GM03348 (cell line): ENCODE measurements at regions not wholly inside any gene's neighbourhood (a gene's known extent, or its start where the extent isn't known, plus 50 kb on each side); places are given as distances from the start of the nearest gene placed in this dataset.
"Not testable (repeated sequence)": the region's sequence is repeated elsewhere in the genome, so short reads cannot be mapped to it uniquely, and the experiment has no call there.

Experiments
- DNase-seq: peaks from one replicate; pipeline ENCODE4 v3.0.0; 2012; ENCODE audit warnings: low spot score

DNA sequence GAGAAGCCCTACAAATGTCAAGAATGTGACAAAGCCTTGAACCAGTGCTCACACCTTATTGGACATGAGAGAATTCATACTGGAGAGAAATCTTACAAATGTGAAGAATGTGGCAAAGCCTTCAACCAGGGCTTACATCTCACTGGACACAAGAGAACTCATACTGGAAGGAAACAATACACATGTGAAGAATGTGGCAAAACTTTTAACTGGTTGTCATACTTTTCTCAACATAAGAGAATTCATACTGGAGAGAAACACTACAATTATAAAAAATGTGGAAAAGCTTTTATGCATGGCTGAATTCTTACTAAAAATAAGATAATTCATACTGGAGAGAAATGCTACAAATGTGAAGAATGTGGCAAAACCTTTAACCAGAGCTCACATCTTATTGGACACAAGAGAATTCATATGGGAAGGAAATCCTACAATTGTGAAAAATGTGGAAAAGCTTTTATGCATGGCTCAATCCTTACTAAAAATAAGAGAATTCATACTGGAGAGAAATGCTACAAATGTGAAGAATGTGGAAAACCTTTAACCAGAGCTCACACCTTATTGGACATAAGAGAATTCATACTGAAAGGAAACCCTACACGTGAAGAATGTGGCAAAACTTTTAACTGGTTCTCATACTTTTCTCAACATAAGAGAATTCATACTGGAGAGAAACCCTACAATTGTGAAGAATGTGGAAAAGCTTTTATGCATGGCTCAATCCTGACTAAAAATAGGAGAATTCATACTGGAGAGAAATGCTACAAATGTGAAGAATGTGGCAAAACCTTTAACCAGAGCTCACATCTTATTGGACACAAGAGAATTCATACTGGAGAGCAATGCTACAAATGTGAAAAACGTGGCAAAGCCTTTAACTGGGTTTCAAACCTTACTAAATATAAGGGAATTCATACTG lies 350.6 kb upstream of the NUPR2 start:
- DNase-seq: not testable (repeated sequence)

DNA sequence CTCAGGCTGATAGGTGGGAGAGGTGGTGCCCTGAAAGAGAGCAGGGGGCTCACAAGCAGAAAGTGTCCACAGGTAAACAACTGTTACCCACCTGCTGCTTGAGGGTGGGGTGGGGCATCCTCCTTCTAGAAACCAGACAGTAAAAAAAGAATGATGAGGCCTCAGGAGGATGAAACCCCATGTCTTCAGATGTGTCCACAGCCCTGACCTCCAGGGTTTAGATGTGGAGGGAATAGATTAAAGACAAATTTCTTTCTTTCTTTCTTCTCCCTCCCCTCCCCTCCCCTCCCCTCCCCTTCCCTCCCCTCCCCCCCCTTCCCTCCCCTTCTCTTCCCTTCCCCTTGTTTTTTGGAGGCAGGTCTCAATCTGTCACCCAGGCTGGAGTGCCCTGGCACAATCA lies 333.5 kb upstream of the NUPR2 start:
- no peak for DNase-seq

DNA sequence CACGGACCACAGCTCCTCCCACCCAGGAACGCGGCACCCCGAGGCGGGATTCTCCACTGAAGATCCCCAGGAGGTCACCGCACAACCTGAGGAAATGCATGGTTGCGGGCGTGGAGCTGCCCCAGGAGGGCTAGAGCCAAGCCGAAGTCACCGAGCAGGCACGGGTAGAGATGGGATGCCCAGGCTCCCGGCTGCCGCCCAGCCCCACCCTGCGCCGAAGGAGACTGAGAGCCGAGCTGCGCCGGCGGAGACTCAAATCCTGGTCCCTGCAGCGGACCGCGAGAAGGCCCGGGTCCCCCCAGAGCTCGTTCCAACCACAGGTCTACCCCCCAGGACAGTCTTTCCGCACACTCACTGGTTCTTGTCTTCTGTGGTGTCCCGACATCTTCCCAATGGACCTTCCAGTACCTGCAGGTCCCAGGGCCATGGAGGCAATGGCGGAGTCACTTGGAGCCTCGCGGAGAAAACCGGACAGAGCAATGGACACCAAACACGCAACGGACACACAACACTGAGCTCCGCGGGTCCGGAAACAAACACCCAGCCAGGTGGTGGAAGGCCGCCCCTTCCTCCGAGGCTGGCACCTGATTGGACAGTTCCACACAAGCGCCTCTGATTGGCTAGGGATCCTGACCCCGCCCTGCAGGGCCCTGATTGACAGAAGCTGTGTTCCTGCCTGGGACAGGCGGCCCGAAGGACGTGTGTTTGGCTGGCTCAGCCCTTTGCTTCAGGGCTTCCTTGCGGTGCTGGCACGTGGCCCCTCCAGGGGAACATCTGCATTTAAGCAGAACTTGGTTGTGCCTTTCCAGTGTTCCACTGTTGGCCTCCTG lies 331.9 kb upstream of the NUPR2 start:
- DNase-seq: no peak

DNA sequence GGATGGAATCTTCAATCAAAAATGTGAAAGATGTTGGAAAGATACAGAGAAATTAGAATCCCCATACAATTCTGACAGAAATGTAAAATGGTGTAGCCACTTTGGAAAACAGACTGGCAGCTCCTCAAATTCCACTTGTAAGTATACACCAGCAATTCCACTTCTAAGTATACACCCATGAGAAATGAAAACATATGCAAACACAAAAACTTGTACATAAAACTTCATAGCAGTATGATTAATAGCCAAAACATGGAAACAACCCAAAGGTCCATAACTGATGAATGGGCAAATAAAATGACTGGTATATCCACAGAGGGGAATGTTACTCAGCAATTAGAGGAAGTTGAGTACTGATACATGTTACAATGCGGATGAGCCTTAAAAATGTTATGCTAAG lies 304.3 kb upstream of the NUPR2 start:
- DNase-seq: not testable (repeated sequence)

DNA sequence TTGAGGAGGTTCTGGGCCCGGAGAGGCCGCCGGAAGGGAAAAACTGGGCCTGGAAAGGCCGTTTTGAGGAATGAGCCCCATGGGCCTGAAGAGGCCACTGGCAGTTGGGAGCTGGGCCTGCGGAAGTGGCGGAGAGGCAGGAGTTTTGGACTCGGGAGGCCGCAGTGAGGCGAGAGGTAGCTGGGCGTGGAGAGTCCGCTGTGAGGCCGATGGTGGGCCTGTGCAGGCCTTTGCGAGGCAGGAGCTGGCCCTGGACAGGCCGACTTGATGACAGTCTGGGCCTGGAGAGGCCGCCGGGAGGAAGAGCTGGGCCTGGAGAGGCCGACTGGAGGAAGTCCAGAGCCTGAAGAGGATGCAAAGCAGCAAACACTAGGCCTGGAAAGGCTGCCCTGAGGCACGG lies 259.0 kb upstream of the NUPR2 start:
- no peak for DNase-seq

DNA sequence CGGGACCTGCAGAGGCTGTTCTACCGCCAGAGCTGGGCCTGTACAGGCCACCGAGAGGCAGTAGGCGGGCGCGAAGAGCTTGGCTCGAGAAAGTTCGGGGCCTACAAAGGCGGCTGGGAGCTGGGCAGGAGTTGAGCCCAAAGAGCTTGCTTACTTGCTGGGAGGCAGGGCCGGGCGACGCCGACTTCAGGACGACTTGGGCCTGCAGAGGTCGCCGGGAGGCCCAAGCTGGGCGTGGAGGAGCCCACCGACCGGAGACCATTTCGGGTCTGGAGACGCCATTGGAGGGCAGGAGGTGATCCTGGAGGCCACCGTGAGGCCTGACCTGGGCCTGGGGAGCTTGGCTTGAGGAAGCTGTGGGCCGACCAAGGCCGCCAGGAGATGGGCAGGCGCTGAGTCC lies 258.4 kb upstream of the NUPR2 start:
- DNase-seq: not testable (repeated sequence)

DNA sequence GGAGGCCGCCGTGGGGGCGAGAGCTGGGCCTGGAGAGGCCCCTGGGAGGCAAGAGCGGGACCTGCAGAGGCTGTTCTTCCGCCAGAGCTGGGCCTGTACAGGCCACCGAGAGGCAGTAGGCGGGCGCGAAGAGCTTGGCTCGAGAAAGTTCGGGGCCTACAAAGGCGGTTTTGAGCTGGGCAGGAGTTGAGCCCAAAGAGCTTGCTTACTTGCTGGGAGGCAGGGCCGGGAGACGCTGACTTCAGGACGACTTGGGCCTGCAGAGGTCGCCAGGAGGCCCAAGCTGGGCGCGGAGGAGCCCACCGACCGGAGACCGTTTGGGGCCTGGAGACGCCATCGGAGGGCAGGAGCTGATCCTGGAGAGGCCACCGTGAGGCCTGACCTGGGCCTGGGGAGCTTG lies 257.1 kb upstream of the NUPR2 start:
- not testable (repeated sequence) for DNase-seq

DNA sequence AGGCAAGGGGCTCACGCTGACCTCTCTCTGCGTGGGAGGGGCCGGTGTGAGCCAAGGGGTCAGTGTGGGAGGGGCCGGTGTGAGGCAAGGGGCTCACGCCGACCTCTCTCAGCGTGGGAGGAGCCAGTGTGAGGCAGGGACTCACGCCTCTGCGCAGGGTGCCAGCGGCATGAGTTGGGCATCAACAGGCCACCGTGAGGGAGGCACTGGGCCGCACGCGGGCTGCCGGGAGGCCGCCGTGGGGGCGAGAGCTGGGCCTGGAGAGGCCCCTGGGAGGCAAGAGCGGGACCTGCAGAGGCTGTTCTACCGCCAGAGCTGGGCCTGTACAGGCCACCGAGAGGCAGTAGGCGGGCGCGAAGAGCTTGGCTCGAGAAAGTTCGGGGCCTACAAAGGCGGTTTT lies 255.6 kb upstream of the NUPR2 start:
- not testable (repeated sequence) for DNase-seq

DNA sequence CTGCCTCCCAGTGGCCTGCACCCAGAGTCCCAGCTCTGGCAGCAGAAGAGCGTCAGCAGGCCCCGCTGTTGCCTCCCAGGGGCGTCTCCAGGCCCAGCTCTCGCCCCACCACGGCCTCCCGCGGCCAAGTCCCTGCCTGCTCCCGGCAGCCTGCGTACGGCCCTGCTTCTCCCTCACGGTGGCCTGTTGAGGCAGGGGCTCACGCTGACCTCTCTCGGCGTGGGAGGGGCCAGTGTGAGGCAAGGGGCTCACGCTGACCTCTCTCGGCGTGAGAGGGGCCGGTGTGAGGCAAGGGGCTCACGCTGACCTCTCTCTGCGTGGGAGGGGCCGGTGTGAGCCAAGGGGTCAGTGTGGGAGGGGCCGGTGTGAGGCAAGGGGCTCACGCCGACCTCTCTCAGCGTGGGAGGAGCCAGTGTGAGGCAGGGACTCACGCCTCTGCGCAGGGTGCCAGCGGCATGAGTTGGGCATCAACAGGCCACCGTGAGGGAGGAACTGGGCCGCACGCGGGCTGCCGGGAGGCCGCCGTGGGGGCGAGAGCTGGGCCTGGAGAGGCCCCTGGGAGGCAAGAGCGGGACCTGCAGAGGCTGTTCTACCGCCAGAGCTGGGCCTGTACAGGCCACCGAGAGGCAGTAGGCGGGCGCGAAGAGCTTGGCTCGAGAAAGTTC lies 254.1 kb upstream of the NUPR2 start:
- DNase-seq: not testable (repeated sequence)

DNA sequence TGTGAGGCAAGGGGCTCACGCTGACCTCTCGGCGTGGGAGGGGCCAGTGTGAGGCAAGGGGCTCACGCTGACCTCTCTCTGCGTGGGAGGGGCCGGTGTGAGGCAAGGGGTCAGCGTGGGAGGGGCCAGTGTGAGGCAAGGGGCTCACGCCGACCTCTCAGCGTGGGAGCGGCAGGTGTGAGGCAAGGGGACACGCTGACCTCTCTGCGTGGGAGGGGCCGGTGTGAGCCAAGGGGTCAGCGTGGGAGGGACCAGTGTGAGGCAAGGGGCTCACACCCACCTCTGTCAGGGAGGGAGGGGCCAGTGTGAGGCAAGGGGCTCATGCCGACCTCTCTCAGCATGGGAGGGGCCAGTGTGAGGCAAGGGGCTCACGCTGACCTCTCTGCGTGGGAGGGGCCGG lies 251.7 kb upstream of the NUPR2 start:
- not testable (repeated sequence) for DNase-seq

DNA sequence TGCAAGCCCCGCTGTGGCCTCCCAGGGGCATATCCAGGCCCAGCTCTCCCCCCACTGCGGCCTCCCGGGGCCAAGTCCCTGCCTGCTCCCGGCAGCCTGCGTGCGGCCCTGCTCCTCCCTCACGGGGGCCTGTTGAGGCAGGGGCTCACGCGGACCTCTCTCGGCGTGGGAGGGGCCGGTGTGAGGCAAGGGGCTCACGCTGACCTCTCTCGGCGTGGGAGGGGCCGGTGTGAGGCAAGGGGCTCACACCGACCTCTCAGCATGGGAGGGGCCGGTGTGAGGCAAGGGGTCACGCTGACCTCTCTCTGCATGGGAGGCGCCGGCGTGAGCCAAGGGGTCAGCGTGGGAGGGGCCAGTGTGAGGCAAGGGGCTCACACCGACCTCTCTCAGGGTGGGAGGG lies 251.2 kb upstream of the NUPR2 start:
- not testable (repeated sequence) for DNase-seq

DNA sequence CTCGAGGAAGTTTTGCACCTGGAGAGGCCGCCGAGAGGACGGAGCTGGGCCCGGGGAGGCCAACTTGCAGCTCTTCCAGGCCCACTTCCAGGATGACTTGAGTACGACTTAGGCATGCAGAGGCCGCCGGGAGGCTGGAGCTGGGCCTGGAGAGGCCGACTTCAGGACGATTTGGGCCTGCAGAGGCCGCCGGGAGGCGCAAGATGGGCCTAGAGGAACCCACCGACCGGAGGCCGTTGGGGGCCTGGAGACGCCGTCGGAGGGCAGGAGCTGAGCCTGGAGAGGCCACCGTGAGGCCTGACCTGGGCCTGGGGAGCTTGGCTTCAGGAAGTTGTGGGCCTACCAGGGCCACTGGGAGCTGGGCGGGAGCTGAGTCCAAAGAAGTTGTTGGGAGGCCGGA lies 250.5 kb upstream of the NUPR2 start:
- not testable (repeated sequence) for DNase-seq

DNA sequence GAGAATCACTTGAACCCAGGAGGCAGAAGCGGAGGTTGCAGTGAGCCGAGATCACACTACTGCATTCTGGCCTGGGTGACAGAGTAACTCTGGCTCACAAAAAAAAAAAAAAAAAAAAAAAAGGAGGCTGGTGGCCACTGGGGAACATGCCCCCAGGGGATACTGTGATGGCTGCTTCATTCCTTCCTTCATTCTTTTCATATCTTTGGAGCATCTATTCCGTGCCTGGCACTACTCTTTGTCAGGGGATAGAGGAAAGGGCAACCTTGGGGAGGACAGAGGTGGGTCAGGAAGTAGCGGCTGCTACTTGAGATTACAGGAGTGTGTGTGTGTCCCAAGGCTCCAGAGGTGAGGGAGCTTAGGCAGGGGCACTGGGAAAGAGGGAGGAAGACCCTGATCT lies 236.4 kb upstream of the NUPR2 start:
- DNase-seq: not testable (repeated sequence)

DNA sequence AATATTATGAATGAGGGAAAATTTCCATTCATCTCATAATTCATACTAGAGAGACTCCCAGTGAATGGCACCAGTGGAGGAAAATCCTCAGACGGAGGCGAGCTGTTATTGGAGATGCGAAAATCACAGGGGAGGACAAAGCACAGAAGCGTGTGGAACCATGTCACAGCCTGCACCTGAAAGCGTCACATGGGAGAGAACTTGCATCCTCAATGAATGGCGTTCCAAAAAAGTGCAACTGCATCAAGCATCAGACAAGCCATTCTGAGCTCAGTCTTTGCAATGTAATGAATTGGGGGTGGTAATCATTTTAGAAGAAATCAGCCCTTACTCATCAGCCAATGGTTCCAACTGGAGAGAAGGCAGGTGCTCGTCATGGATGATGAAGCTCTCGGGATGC lies 235.0 kb upstream of the NUPR2 start:
- DNase-seq: not testable (repeated sequence)

DNA sequence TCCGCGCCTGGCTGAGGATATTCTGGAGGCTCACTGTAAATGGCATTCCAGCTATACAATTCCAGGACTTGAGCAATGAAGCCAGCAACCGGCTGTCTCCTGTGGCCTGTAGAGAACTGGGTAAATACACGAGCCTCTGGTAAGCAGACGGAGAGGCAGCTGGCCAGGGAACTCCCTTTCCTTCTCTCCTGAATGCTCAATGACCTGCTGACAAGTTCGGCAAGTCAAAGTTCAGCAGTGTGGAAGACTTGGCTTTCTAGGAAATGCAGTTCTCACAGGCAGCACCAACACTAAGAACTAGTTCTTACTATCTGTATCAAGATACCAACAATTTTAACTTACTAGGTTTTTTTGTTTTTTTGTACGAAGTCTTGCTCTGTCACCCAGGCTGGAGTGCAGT lies 232.1 kb upstream of the NUPR2 start:
- DNase-seq: not testable (repeated sequence)

DNA sequence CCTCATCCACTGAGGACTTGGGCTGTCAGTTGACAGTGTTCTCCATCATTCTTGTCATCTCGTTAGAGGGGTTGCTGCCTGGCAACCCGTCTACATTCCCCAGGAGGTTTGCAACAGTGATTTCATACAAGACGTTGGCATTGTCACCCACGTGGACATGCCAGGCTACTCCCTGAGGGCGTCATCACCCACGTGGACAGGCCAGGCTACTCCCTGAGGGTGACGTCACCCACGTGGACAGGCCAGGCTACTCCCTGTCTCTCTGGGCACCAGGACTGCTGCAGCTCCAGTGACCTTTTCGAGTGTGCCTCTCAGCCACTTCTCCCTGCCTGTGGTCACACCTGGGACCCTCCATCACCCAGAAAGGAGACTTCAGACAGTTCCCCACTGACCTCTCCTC lies 212.1 kb upstream of the NUPR2 start:
- DNase-seq: not testable (repeated sequence)

DNA sequence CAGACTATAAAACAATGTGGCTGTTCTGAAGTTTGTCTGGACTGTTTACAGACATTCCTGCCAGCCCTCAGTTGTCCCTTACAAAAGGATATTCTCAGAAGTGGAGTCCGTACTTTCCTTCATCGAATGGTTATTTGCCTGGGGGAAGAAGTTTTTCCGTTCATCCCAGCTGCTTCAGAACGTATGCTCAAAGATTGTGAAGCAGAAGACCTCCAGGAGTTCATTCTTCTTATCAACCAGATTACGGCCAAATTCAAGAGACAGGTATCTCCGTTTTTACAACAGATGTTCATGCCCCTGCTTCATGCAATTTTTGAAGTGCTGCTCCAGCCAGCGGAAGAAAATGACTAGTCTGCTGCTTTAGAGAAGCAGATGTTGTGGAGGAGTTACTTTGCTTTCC lies 174.3 kb upstream of the NUPR2 start:
- DNase-seq: no peak

DNA sequence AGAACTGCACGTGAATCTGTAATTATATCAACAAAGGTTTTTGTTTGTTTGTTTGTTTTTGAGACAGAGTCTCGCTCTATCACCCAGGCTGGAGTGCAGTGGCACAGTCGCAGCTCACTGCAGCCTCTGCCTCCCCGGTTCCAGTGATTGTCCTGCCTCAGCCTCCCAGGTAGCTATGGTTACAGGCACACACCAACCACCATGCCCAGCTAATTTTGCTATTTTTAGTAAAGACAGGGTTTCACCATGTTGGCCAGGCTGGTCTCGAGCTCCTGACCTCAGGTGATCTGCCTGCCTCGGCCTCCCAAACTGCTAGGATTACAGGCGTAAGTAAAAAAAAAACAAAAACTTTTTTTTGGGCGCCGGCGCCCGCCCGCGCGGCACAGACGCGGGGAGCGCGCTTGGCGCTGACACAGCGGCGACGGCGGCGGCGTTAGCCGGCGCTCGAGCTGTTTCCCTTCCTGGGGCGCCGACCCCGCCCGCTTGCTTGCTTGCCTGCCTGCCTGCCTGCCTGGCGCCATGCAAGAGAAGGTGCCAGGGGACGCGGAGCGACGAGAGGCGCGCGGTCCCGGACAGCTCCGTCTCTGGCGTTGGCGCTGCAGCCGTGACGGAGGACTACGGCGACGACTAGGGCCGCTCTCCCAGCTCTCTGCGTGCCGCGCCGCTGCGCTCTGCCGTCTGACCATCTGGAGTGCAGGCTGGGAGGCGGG lies 171.4 kb upstream of the NUPR2 start:
- DNase-seq: no peak

DNA sequence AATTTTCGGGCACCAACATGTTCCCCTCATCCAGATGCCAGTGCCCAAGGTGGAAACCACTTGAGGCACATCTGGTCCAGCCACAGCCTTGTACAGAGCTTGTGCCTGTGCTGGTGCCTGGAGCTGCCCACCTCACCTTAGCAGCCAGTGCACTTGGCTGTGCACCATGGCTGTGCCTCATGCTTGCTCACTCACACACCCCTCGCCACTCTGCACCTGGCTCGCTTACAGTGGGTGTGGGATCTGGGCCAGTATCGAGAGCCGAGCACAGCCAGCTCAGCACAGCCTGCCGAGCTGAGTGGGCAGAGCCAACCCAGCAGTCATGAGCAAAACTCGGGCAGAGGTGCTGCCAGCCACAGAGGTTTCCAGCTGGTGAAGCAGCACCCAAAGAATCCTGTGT lies 139.9 kb upstream of the NUPR2 start:
- no peak for DNase-seq

DNA sequence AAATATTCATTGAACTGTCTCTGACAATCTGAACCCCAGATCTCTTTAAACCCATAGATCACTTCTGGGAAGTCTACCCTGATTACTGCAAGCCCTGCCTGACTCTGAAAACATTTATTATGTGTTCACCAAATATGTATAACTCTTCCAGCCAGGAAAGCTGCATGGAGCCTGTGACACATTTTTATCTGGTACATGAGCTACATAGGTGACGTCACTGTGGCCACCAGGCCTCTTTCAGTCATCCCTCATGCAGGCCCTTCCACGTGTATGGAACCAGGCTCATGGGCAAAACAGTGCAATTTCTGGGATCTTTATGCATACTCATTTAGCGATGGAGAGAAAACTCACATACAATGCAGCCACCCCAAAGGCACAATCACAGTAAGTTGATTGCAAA lies 133.9 kb upstream of the NUPR2 start:
- DNase-seq: no peak

DNA sequence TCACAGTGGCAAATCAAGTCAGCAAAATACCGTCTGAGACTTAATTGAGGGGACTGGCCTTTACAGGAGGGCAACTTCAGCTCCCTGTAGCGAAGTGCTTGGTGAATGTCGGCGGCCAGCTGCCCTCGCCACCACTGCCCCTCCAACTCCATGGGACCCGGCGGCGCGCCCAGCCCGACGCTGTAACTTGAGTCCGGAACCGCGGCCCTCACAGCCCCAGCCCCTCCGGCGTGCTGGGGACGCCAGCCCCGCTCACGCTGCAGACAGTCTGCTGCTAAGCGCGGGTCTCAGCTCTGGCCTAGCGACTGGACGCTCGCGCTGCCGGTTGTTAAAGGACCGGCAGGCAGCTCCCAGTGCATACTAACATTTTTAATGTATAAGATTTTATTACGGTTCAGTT lies 113.4 kb upstream of the NUPR2 start:
- no peak for DNase-seq

DNA sequence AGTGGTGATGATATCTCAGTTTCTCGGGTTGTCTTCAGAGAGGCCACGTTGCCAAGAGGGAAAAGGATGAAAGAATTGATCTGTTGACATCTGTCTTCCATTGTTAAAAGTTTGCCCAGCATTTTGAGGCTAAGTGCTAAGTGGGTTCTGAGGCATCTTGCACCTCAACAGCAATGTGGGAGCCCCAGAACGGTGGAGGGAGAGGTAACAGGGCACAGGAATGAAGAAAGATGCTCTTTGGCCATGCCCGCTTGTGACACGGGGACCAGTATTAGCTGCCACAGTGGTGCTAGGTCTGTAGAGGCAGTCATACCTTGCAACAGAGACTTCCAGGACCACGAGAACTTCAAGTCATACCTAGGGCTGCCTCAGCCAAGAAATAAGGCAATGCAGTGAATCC lies 106.6 kb upstream of the NUPR2 start:
- DNase-seq: no peak
